ENCODE measurements at regions not wholly inside any gene's neighbourhood (a gene's known extent, or its start where the extent isn't known, plus 50 kb on each side); places are given as distances from the start of the nearest gene placed in this dataset.

GRCh38 chr13:107612376-107612775 is 603.0 kb downstream of the LIG4 start:
- no peak for TF ChIP-seq POLR2A (IDR thresholded peaks at IDR 0.05)
- no peak for TF ChIP-seq CTCF (IDR thresholded peaks at IDR 0.05)
